HG03159 (cell line): ENCODE measurements at regions not wholly inside any gene's neighbourhood (a gene's known extent, or its start where the extent isn't known, plus 50 kb on each side); places are given as distances from the start of the nearest gene placed in this dataset.

Experiments used
- ATAC-seq: cut with Tn5 transposase; IDR thresholded peaks from one replicate; pipeline ENCODE4 v1.9.1; 2021; ENCODE audit warnings: mild to moderate bottlenecking, moderate library complexity; ENCODE audit not compliant: unreplicated experiment

GRCh38 chr2:9771101-9771449, 72.2 kb upstream of the TAF1B start:
- ATAC-seq: no peak

- no peak for ATAC-seq
These were observed 71.7 kb upstream of the TAF1B start for GRCh38 chr2:9771481-9772017.

GRCh38 chr2:9772035-9772998, 71.0 kb upstream of the TAF1B start:
- ATAC-seq: no peak

GRCh38 chr2:9772999-9773902, 70.0 kb upstream of the TAF1B start:
- ATAC-seq: no peak

- no peak for ATAC-seq
These were observed 69.4 kb upstream of the TAF1B start for GRCh38 chr2:9773903-9774239.

- no peak for ATAC-seq
These were observed 69.0 kb upstream of the TAF1B start for GRCh38 chr2:9774266-9774665.

GRCh38 chr2:9775351-9775750, 67.9 kb upstream of the TAF1B start:
- no peak for ATAC-seq

GRCh38 chr2:9775999-9776712, 67.1 kb upstream of the TAF1B start:
- no peak for ATAC-seq

- no peak for ATAC-seq
These were observed 66.2 kb upstream of the TAF1B start for GRCh38 chr2:9777081-9777480.

- ATAC-seq: no peak
These were observed 65.3 kb upstream of the TAF1B start for GRCh38 chr2:9778012-9778411.

- no peak for ATAC-seq
These were observed 64.6 kb upstream of the TAF1B start for GRCh38 chr2:9778471-9779316.

GRCh38 chr2:9779596-9780264, 63.5 kb upstream of the TAF1B start:
- no peak for ATAC-seq

- ATAC-seq: no peak
These were observed 62.7 kb upstream of the TAF1B start for GRCh38 chr2:9780368-9781130.

- no peak for ATAC-seq
These were observed 62.0 kb upstream of the TAF1B start for GRCh38 chr2:9781252-9781651.

GRCh38 chr2:9782197-9782719, 61.0 kb upstream of the TAF1B start:
- no peak for ATAC-seq

GRCh38 chr2:9789371-9789770, 53.9 kb upstream of the TAF1B start:
- no peak for ATAC-seq

GRCh38 chr2:9790702-9791225, 52.5 kb upstream of the TAF1B start:
- no peak for ATAC-seq

GRCh38 chr2:9791711-9792110, 51.6 kb upstream of the TAF1B start:
- no peak for ATAC-seq
